T-helper 1 cell treated with Interleukin-12 subunit alpha and Interleukin-12 subunit beta and Interleukin-4 antibody, amounts not matched to agents 30 ng/mL and 1 ng/mL, for 36 hours (primary cell): ENCODE measurements at regions not wholly inside any gene's neighbourhood (a gene's known extent, or its start where the extent isn't known, plus 50 kb on each side); places are given as distances from the start of the nearest gene placed in this dataset.

Experiments used
- intact Hi-C: fragments of 100-400 bp; cut with micrococcal nuclease; formaldehyde crosslinking; loops from one replicate; pipeline ENCODE4 v1.15.1; 2024

DNA sequence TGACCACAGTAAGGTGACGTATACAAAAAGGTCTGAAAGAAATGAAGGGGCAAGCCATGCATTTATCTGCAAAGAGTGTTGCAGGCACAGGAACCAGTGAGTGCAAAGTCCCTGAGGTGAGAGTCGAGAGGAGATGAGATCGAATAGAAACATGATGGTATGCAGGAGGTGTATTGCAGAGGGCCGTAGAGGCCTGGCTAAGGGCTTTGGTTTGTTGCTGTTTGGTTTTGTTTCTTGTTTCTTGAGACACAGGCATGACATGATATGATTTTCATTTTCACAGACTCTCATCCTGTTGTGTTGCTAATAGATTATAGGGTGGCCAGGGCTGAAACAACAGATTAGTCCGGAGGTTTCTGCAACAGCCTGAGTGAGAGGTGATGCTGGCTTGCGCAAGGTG, 80.4 kb downstream of the HSPH1 start:
- intact Hi-C loops, result no loop called here

DNA sequence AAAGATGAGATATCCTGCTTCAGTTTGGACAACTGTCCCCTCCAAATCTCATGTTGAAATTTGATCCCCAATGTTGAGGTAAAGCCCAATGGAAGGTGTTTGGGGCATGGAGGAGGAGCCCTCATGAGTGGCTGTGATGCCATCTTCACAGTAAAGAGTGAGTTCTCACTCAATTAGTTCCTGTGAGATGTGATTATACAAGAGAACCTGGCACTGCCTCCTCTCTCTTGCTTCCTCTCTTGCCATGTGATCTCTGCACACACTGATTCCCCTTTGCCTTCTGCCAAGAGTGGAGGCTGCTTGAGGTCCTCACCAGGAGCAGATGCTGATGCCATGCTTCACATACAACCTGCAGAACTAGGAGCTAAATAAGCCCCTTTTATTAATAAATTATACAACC, 86.9 kb downstream of the HSPH1 start:
- intact Hi-C loops, result loop anchor here (1.0 to 5.0 kb wide), 3 partner anchors 30 to 88 kb away; no protein-coding TSS in a partner anchor

DNA sequence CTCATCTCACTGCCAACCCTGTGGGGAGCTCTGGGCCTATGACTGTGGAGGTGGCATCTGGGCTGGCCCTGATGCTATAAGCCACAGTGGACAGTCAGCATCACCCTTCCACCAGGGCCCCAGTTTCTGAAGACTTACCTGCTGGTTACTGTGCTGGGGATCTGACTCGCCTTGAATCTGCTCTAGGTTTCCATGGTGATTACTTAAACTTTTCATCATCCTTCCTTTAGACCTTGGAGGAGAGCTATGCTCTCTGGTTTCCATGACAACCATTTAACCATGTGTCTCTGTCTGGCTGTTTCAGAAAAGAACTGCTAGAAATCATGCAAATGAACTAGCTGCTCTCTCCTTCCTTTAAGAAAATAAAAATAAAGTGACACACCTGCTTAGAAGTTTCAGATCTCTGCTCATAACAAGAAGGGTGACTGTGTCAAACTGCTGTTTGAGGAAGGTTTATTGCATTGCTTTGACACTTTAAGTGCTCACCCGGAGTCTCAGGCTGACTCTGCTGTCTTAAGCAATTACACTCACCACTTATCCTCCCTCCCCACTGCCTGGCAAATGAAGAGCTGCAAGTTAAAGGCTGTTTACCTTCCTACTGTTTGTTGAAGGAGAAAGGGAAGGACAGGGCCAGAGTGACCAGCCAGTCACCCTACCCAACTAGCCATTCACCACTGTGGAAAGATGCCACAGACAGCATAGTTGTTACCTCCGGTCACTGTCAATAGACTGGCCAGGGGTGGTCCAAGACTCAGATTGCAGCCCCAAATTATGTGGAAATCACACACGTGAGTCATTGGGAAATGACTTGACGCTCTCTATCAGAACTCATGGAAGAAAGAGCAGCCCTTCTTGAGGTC, 87.6 kb downstream of the HSPH1 start:
- intact Hi-C loops, result loop anchor here (1.0 to 5.0 kb wide), 3 partner anchors 29 to 88 kb away; no protein-coding TSS in a partner anchor

GRCh38 chr13:31072041-31072440, 89.7 kb downstream of the HSPH1 start:
- intact Hi-C loops, result loop anchor here (5.0 kb wide), 1 partner anchor 60 kb away; no protein-coding TSS in a partner anchor

- intact Hi-C loops, result loop anchor here (5.0 kb wide), 1 partner anchor 62 kb away; no protein-coding TSS in a partner anchor
Measured at GRCh38 chr13:31069808-31070534, 91.7 kb downstream of the HSPH1 start.

GRCh38 chr13:31068119-31068423, 93.6 kb downstream of the HSPH1 start:
- intact Hi-C loops, result no loop called here

GRCh38 chr13:31067416-31068118, 94.1 kb downstream of the HSPH1 start:
- intact Hi-C loops, result no loop called here

GRCh38 chr13:31064636-31065035, 97.1 kb downstream of the HSPH1 start:
- intact Hi-C loops, result no loop called here

- intact Hi-C loops, result no loop called here
Measured at GRCh38 chr13:31063772-31064171, 97.9 kb downstream of the HSPH1 start.

DNA sequence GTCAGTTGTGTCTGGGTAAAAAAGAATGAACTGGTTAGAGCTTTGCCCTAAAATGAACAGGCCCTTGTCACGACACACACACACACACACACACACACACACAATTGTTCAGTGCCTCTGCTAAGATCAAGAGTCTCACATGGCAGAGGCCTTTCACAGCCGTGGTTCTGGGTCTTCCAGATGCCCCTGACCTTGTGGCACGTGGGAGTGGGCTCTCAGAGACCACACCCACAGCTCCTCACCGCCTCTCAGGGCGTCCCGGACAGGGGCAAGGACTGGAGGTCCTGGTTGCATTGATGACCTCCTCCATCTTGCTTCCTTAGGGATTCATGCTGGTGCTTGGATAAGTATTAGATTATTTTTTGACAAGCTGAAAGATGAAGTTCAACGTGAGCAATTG, 101.0 kb downstream of the HSPH1 start:
- intact Hi-C loops, result no loop called here

GRCh38 chr13:31060220-31060619, 101.5 kb downstream of the HSPH1 start:
- intact Hi-C loops, result no loop called here

- intact Hi-C loops, result no loop called here
Measured at GRCh38 chr13:31057403-31058033, 104.2 kb downstream of the HSPH1 start.

GRCh38 chr13:31056644-31057271, 104.9 kb downstream of the HSPH1 start:
- intact Hi-C loops, result loop anchor here (1.0 kb wide), 1 partner anchor 10 kb away; no protein-coding TSS in a partner anchor

- intact Hi-C loops, result no loop called here
Measured at GRCh38 chr13:31055589-31055988, 106.1 kb downstream of the HSPH1 start.

DNA sequence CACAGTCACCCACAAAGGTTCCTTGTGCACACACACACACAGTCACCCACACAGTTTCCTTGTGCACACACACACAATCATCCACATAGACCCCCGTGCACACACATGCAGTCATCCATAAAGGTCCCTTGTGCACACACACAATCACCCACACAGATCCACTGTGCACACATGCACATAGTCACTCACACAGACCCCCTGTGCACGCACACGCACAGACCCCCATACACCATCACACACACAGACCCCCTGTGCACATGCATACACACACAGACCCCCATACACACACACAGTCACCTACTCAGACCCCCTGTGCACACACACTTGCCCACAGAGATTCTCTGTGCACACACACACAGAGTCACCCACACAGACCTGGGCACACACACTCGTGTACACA, 107.1 kb downstream of the HSPH1 start:
- intact Hi-C loops, result no loop called here

- intact Hi-C loops, result no loop called here
Measured at GRCh38 chr13:31053896-31054295, 107.8 kb downstream of the HSPH1 start.

GRCh38 chr13:31053091-31053490, 108.6 kb downstream of the HSPH1 start:
- intact Hi-C loops, result no loop called here

DNA sequence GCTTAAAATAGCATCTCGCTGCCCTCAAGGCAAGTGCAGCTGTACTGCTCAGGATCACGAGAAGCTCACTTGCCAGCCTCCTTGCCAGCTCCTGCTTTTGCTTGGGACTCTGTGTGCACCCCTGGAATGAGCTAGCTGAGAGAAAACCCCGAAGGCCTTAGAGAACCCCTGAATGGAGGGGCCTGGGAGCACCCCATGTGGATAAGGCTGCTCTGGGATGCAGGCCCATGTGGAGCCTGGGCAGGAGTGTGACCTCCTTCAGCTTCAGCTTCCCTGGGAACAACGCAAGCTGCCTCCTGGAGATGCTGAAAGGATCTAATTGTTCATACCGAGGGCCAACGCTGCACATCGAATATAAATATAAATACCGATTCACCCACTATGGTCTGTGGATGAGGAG, 109.2 kb downstream of the HSPH1 start:
- intact Hi-C loops, result no loop called here

DNA sequence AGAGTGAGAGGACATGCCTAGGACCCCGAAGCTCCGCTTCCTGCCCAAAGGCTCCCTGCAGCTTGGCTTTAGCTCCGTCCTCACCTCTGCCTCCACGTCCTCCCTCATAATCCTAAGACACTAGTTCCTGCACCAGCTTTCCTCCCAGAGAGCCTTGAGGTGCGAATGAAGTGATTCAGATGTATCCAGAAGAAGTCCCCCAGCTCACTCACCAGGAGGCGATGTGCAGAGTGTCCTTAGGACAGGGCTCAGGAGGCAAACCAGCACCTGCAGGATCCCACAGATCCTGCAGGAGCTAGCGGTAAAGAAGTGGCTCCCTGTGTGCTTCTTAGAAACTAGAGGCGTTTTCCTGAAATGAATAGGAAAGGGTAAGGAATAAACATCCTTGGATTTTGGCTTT, 109.7 kb downstream of the HSPH1 start:
- intact Hi-C loops, result no loop called here

DNA sequence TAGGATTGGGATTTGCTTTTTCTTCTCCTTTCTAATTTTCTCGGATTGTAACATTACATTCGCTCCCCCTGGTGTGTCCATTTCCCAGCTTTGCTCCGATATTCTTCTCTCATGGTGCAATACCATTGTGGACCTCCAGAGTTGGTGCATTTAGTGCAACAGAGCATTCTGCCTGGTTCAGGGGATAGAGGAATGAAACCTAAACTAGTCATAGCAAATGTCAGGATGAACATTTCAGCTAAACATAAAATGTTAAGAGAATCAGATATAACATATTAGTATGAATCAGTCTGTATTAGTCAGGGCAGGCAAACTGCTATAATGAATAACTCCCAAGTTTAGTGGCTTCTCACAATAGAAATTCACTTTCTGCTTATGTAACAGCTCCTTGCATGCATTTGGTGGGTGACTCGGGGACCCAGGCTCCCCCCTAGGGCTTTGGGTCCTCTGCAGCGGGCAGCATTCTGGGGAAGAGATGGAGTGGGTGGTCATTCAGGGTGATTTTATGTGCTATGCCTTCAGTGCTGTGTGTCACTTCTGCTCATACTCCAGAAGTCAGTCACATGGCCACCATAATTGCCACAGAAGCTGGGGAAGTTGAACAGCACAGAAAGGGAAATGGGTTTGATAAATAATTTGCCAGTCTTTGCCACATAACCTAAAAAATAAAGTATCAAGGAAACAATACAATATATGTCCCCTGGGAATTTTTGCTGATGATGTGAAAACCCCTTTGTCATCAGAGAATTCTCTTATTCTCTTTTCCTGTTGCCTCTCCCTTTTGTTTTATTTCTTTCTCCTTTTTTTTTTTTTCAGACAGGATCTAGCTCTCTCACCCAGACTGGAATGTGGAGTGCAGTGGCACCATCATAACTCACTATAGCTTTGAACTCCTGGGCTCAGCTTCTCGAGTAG, 111.0 kb downstream of the HSPH1 start:
- intact Hi-C loops, result no loop called here
